ENCODE measurements at regions not wholly inside any gene's neighbourhood (a gene's known extent, or its start where the extent isn't known, plus 50 kb on each side); places are given as distances from the start of the nearest gene placed in this dataset.

DNA sequence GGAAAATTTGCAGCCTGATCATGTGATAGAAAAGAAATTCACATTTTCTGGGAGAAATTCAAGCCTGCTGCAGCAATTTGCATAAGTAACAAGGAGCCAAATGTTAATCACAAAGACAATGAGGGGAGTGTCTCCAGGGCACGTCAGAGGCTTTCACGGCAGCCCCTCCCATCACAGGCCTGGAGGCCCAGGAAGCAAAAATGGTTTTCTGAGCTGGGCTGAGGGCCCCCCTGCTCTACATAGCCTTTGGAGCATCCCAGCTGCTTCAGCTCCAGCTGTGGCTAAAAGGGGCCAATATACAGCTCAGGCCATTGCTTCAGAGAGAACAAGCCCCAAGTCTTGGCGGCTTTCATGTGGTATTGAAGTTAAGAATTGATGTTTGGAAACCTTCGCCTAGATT lies 445.3 kb upstream of the ZEB2 start:
- DNase-seq (ENCODE audit: insufficient read length, low spot score) (no peak), FAIRE-seq (no peak)

DNA sequence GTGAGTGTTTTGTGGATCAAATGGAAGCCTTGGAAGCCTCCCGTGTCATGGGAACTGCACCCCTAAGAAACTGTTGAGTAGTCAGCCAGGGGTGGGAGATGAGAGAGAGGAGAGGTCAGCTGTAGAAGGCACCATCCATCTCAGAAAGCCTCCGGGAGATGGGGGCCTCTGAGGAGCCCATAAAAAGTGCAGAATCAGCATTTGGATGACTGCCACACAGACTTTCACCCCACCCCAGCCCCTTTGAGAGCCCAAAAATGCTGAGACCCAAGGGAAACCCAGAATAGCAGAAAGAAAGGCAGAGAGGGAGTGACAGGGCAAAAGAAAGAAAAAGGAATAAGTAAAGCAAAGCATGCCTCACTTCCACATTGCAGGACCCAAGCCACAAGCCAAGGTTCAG lies 443.1 kb upstream of the ZEB2 start:
- FAIRE-seq (no peak), DNase-seq (ENCODE audit: insufficient read length, low spot score) (no peak)

GRCh38 chr2:144959416-144959815 lies 439.5 kb upstream of the ZEB2 start:
- FAIRE-seq: no peak

GRCh38 chr2:144950899-144951560 lies 431.1 kb upstream of the ZEB2 start:
- DNase-seq (ENCODE audit: insufficient read length, low spot score): no peak
- FAIRE-seq: no peak

More at GRCh38 chr2:144959416-144959815, 439.5 kb upstream of the ZEB2 start:
- no peak for DNase-seq (ENCODE audit: insufficient read length, low spot score)

- DNase-seq (ENCODE audit: insufficient read length, low spot score): no peak
- FAIRE-seq: no peak
Measured at GRCh38 chr2:144948205-144948855, 428.4 kb upstream of the ZEB2 start.

- no peak for FAIRE-seq
- DNase-seq (ENCODE audit: insufficient read length, low spot score): no peak
Measured at GRCh38 chr2:144947709-144948037, 427.8 kb upstream of the ZEB2 start.

GRCh38 chr2:144946263-144946662 lies 426.3 kb upstream of the ZEB2 start:
- FAIRE-seq: no peak

GRCh38 chr2:144944546-144945220 lies 424.8 kb upstream of the ZEB2 start:
- DNase-seq (ENCODE audit: insufficient read length, low spot score) (no peak), FAIRE-seq (no peak)

More at GRCh38 chr2:144946263-144946662, 426.3 kb upstream of the ZEB2 start:
- no peak for DNase-seq (ENCODE audit: insufficient read length, low spot score)

DNA sequence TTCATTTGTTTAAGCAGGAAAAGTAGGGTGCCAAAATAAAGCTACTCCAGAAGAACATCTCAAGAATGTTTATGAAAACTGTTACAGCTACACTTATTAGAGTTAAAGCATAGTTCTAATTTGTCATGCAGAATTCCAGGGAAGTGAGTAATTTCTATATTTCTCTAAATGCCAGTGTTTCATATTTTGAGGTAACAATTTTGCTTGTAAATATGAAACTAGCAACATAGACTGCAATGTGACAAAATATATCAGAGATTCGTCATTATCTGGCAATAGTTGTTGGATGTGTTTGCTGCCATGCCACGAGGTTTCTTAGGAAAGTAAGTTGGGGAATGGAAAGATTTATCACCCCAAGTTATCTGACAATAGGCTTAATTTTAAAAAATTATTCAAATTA lies 424.1 kb upstream of the ZEB2 start:
- no peak for DNase-seq (ENCODE audit: insufficient read length, low spot score)
- FAIRE-seq: no peak

- FAIRE-seq: no peak
Measured at GRCh38 chr2:144943293-144943941, 423.5 kb upstream of the ZEB2 start.

DNA sequence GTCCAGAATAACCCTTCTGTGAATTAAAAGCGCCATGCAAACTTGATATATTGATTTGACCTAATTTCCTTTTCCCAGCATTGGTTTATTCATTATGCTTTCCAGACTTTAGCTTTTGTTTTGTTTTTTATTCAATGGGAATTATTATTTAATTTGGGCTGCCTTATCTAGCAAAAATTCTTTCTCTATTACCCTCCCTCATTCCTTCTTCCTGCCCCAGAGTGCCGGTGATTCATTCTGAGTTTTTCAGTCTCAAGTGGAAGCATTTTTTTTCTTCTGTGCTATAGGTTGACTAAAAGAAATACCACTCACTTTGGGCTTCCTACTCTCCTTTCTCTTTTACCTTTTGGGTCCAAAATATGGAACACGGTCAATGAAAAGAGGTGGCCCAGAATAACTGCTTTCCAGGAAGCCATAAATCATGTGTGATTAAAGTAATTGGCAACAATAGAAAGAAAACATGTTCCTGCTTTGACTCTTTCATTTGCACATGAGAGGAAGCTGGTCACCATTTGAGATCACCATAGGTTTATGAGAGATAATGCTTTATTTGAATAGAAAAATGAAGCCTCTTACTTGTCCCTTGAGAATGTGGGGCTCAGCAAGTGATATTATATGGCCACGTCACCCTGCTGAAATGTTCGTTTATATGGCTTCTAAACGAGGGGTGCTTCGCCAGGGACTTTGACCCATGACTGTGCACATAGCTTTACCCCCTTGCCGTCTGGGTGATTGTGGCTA lies 422.8 kb upstream of the ZEB2 start:
- FAIRE-seq: no peak
- no peak for DNase-seq (ENCODE audit: insufficient read length, low spot score)

More at GRCh38 chr2:144943293-144943941, 423.5 kb upstream of the ZEB2 start:
- DNase-seq (ENCODE audit: insufficient read length, low spot score): no peak

DNA sequence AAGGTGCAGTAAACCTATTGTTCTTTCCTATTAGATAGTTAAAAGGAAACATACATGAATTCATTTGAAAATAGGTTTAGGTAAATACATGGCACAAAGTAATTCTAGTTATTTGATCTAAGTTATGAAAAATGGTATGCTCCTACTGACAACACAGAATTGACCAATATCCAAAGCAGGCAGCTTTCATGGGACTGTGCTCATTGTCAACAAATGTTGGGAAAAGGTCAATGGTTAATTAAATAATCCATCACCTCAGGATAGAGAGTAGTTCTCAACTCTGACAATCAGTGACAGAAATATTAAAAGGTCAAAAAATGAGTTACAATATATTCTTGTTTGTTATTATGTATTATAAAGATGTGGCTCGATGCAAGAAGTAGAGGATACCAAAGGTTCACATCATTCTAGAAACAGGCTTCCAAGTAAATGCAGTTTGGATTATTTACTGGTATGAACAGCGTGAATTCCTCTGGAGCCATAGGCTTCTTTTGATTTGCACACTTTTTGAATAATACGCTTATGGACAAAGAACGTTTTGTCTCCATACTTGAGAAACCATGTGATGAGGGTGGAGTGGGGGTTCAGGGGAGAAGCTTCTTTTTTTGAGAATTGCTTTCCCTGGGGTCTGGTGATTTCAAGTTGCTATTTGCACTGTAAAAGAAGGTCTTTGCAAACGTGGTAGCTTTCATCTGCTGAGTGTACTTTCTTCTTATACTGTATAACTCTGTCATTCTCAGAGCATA lies 422.0 kb upstream of the ZEB2 start:
- no peak for DNase-seq (ENCODE audit: insufficient read length, low spot score)
- FAIRE-seq: no peak

- no peak for FAIRE-seq
- DNase-seq (ENCODE audit: insufficient read length, low spot score): no peak
Measured at GRCh38 chr2:144939590-144939989, 419.7 kb upstream of the ZEB2 start.

DNA sequence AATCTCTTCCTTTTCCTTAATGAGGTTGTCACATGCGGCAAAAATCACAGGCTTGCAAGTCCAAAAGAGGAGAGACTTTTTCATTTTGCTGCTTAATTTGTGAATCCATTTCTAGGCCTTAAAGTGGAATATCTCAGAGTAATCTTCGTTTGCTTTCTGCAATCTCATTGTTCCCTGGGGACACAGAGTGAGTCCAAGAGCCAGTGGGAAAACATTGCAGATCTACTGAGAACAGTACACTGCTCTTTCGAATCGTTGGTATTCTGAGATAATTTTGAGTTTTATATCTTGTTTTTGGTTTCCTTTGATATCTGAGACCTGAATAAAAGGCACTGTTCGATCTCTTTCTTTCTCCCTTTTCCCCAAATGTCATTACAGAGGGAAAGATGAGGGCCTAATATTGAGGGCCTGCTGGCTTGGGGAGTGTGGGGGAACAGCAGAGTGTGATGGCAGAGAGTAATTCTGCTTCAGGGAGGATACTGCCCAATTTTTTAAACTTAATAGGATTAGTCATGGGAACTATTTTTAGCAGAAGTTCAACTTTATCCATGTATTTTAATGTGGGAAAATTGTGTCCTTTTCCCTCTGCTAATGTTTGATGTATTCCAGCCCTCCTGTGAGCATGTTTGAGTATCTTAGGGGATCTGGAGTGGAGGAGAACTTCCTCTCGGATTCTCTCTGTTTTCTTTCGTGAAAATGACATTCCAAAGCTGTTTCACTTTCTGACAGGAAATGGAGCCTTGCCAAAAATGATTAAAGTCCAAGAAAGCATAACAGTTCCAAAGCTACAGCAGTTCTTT lies 418.2 kb upstream of the ZEB2 start:
- FAIRE-seq: no peak
- no peak for DNase-seq (ENCODE audit: insufficient read length, low spot score)

GRCh38 chr2:144937066-144937465 lies 417.1 kb upstream of the ZEB2 start:
- no peak for FAIRE-seq
- no peak for DNase-seq (ENCODE audit: insufficient read length, low spot score)

GRCh38 chr2:144936442-144936841 lies 416.5 kb upstream of the ZEB2 start:
- no peak for DNase-seq (ENCODE audit: insufficient read length, low spot score)
- FAIRE-seq: no peak

DNA sequence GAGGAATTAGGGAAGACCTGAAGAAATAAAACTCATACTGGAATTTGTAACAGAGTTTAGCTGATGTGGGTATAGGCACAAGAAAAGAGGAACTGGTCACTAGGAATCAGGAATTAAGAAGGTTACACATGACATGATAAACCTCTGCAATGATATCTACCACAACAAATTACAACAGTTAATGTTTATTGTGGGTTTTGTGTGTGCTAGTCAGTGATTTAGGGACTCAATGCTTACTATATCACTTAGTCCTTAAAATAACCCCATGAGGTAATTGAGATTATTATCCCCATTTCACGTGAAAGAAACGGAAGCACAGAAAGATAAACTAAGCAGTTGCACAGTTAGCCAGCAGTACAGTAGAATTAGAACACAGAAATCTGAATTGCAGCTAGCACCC lies 415.8 kb upstream of the ZEB2 start:
- DNase-seq (ENCODE audit: insufficient read length, low spot score) (no peak), FAIRE-seq (no peak)

DNA sequence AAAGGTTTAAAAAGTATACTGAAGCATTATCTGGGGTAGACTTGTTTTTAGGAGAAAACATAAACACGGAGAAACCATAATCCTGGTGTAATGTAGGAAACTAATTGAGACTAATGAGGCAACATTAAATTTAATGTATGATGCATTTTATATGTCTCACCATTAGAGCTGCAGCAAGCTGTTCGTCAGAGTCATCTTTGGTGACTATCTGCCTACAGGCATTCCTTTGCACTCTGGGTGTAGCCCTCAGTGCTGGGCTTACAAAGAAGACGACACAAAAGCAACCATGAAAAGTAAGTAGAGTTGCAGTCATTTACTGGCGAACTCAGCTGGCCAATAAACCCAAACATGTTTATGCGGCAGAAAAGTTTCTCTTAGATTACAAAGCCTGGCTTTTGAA lies 415.3 kb upstream of the ZEB2 start:
- FAIRE-seq (no peak), DNase-seq (ENCODE audit: insufficient read length, low spot score) (no peak)

DNA sequence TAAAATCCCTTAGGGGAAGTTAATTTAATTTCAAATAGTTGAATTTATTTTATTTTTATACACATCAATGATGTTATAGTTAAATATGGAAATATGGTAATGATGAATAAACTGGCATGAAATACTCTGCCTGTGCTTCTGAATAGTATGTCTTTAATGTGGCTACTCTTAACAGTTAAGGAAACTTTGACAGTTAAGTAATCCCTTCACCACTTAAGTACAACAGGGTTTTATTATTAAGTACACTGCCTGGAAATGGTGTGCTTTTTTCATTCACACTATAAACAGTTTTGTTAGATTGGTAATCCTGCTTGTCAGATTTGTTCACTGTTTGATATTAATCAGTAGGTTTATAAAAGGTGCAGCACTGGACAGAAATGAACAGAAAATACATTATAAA lies 412.0 kb upstream of the ZEB2 start:
- DNase-seq (ENCODE audit: insufficient read length, low spot score) (no peak), FAIRE-seq (no peak)

Measured in GM19239 (cell line).